ENCODE measurements at regions not wholly inside any gene's neighbourhood (a gene's known extent, or its start where the extent isn't known, plus 50 kb on each side); places are given as distances from the start of the nearest gene placed in this dataset.

DNA sequence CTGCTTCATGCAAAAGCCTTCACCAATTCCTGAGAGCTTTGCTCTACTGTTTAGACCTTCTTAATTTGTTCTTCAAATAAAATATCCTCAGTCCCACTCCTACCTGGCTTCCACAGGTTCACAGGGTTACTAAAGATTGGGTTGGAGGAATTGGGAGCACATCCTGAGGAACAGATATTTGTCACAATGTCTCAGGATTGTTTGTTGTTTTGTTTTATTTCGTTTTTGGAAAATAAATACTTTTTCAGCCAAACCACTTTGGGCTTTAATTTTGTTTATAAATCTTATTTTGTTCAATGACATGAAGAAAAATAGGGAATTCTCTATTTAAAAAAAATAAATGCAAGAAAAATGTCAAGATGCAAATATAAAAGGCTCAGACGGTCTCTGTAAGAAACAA lies 249.0 kb downstream of the MEF2C start:
- TF ChIP-seq, protein P1, sequence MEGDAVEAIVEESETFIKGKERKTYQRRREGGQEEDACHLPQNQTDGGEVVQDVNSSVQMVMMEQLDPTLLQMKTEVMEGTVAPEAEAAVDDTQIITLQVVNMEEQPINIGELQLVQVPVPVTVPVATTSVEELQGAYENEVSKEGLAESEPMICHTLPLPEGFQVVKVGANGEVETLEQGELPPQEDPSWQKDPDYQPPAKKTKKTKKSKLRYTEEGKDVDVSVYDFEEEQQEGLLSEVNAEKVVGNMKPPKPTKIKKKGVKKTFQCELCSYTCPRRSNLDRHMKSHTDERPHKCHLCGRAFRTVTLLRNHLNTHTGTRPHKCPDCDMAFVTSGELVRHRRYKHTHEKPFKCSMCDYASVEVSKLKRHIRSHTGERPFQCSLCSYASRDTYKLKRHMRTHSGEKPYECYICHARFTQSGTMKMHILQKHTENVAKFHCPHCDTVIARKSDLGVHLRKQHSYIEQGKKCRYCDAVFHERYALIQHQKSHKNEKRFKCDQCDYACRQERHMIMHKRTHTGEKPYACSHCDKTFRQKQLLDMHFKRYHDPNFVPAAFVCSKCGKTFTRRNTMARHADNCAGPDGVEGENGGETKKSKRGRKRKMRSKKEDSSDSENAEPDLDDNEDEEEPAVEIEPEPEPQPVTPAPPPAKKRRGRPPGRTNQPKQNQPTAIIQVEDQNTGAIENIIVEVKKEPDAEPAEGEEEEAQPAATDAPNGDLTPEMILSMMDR (conservative IDR thresholded peaks at IDR 0.05), result no peak
- TF ChIP-seq ZFX (IDR thresholded peaks at IDR 0.05), result no peak
